GM21390 (cell line): ENCODE measurements at regions not wholly inside any gene's neighbourhood (a gene's known extent, or its start where the extent isn't known, plus 50 kb on each side); places are given as distances from the start of the nearest gene placed in this dataset.

ENCODE experiments used
- ATAC-seq: cut with Tn5 transposase; IDR thresholded peaks from one replicate; pipeline ENCODE4 v1.9.1; 2021; ENCODE audit not compliant: unreplicated experiment

DNA sequence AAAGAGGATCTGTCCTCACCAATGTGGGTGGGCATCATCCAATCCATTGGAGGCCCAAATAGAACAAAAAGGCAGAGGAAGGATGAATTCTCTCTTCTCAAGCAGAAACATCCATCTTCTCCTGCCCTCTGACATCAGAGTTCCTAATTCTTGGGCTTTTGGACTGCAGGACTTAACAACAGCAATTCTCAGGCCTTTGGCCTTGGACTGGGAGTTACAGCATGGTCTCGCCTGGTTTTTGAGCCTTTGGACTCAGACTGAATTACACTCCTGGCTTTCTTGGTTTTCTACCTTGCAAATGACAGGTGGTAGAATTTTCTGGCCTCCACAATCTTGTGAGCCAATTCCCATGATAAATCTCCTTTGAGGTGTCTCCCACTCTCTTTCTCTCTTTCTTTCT, 60.5 kb upstream of the CD180 start:
- no peak for ATAC-seq

- ATAC-seq, result no peak
These were observed 59.3 kb upstream of the CD180 start for GRCh38 chr5:67255881-67256280.

DNA sequence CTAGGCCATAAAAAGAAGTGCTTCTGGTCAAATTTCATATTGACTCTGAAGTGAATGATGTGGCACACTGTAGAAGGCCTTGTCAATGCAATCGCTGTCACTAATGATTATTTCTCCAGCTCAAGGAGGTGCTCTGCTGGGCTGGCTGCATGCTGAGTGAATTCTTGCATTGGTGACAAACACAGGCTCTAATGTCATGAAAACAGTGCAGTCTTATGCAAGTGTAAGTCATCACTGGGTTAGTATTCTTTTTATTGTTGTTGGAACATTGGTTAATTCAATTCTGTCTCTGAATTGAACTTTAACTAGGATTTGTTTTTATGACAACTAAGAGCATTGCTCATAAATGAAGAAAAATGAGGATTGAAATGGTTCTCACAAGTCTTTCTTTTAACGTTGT, 57.3 kb upstream of the CD180 start:
- no peak for ATAC-seq

- no peak for ATAC-seq
These were observed 52.9 kb upstream of the CD180 start for GRCh38 chr5:67249590-67249895.

GRCh38 chr5:67248703-67249589, 52.3 kb upstream of the CD180 start:
- no peak for ATAC-seq

DNA sequence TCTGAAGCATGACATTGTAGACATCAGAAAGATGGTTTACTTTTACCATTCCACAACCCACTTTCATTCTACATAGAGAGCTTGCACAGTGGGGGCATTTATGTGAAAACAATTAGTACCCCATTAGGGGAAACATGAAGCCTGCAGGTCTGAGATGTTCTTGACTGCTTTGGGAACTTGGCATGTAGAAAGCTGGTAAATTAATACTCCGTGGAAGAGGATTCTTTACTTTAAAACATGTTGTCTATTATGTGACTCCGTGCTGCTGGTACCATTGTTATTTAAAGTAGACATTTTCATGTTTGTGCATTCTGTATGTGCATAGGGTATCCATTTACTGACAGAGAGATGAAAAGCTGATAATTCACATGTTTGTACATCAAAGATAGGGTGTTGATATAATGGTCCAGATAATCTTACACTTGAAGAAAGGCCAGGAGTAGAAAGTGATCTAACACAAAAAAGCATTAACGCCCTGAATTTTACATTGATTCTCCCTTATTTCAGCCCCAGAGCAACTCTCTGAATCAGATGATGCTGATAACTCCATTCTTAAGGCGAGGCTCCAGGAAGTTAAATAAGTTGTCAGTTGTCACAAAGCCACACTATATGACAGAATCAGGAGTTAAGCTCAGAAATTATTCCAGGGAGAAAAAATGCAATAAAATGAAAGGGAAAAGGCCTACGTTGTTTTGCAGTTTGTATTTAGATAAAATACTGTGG, 50.1 kb upstream of the CD180 start:
- ATAC-seq, result no peak
